ENCODE measurements at regions not wholly inside any gene's neighbourhood (a gene's known extent, or its start where the extent isn't known, plus 50 kb on each side); places are given as distances from the start of the nearest gene placed in this dataset.

GRCh38 chrX:9087271-9088040 is 53.5 kb upstream of the FAM9B start:
- Histone ChIP-seq H3K27me3 (replicated peaks in 1 of 2; ENCODE audit: control insufficient read depth in 2 of 2, extremely low read depth in 1 of 2, insufficient read depth in 2 of 2, low read length in 1 of 2) (no peaks in the 10 kb centered on the region), H3K4me3 (ENCODE audit: control insufficient read depth in 1 of 2, extremely low read depth in 1 of 2, low read length in 1 of 2) (no peak overlapping the region), H3K4me1 (ENCODE audit: control insufficient read depth in 1 of 2, extremely low read depth in 1 of 2, insufficient read depth in 2 of 2, low read length in 2 of 2) (peaks cover 0 to 3% of the 10 kb centered on the region in 2 experiments), H3K9me3 (no peaks in the 10 kb centered on the region), H3K36me3 (ENCODE audit: control insufficient read depth in 2 of 2, extremely low read depth in 1 of 2, insufficient read depth in 1 of 2, low read length in 1 of 2) (no peaks in the 10 kb centered on the region), H3K27ac (ENCODE audit: low read length) (no peak overlapping the region)
- no CpG with 5 or more reads among the region's 8 CpGs for WGBS (ENCODE audit: insufficient coverage)
- no peak overlapping the region for H3K4me3 Mint-ChIP-seq
- no peak overlapping the region for H3K27ac Mint-ChIP-seq
- H3K27me3 Mint-ChIP-seq, result peaks cover 4 to 6% of the 10 kb centered on the region in 2 donors
- DNase-seq, result no peak
- no peak for ATAC-seq (replicated peaks in 1 of 4)
- POLR2A ChIA-PET, result no interaction called here
- peaks cover 8 to 15% (median 10%) of the 10 kb centered on the region in 3 donors for H3K4me1 Mint-ChIP-seq
- H3K36me3 Mint-ChIP-seq, result no peaks in the 10 kb centered on the region
- peaks cover 0 to 4% (median 0%) of the 10 kb centered on the region in 3 donors for H3K9me3 Mint-ChIP-seq
- CTCF ChIA-PET, result interaction anchor here in 1 of 2 donors (0.6 kb wide), 1 partner anchor 843 kb away, joined by 4 read pairs; no protein-coding TSS in a partner anchor

- Histone ChIP-seq H3K4me1 (ENCODE audit: control insufficient read depth in 1 of 2, extremely low read depth in 1 of 2, insufficient read depth in 2 of 2, low read length in 2 of 2) (peaks cover 0 to 3% of the 10 kb centered on the region in 2 experiments), H3K4me3 (ENCODE audit: control insufficient read depth in 1 of 2, extremely low read depth in 1 of 2, low read length in 1 of 2) (no peak overlapping the region), H3K27ac (ENCODE audit: low read length) (no peak overlapping the region), H3K27me3 (replicated peaks in 1 of 2; ENCODE audit: control insufficient read depth in 2 of 2, extremely low read depth in 1 of 2, insufficient read depth in 2 of 2, low read length in 1 of 2) (no peaks in the 10 kb centered on the region), H3K9me3 (no peaks in the 10 kb centered on the region), H3K36me3 (ENCODE audit: control insufficient read depth in 2 of 2, extremely low read depth in 1 of 2, insufficient read depth in 1 of 2, low read length in 1 of 2) (no peaks in the 10 kb centered on the region)
- no peak overlapping the region for H3K27ac Mint-ChIP-seq
- peaks cover 4 to 6% of the 10 kb centered on the region in 2 donors for H3K27me3 Mint-ChIP-seq
- H3K36me3 Mint-ChIP-seq, result no peaks in the 10 kb centered on the region
- H3K9me3 Mint-ChIP-seq, result peaks cover 0 to 4% (median 0%) of the 10 kb centered on the region in 3 donors
- DNase-seq (no peak), ATAC-seq (replicated peaks in 1 of 4) (no peak)
- no CpG with 5 or more reads among the region's 2 CpGs for WGBS (ENCODE audit: insufficient coverage)
- ChIA-PET POLR2A (no interaction called here), CTCF (no interaction called here)
- H3K4me3 Mint-ChIP-seq, result no peak overlapping the region
- H3K4me1 Mint-ChIP-seq, result peaks cover 8 to 15% (median 10%) of the 10 kb centered on the region in 3 donors
These were observed 55.0 kb upstream of the FAM9B start for GRCh38 chrX:9088896-9089295.

GRCh38 chrX:9090766-9091165 is 56.8 kb upstream of the FAM9B start:
- Mint-ChIP-seq H3K36me3 (no peaks in the 10 kb centered on the region), H3K9me3 (peaks cover 0 to 9% (median 6%) of the 10 kb centered on the region in 3 donors), H3K27me3 (peaks cover 4 to 6% of the 10 kb centered on the region in 2 donors), H3K27ac (no peak overlapping the region), H3K4me3 (no peak overlapping the region), H3K4me1 (peaks cover 8 to 15% (median 10%) of the 10 kb centered on the region in 3 donors)
- H3K4me1 ChIP-seq (ENCODE audit: control insufficient read depth in 1 of 2, extremely low read depth in 1 of 2, insufficient read depth in 2 of 2, low read length in 2 of 2), result peaks cover 0 to 3% of the 10 kb centered on the region in 2 experiments
- ATAC-seq (replicated peaks in 1 of 4) (no peak), DNase-seq (no peak)
- H3K9me3 ChIP-seq, result no peaks in the 10 kb centered on the region
- H3K27ac ChIP-seq (ENCODE audit: low read length), result no peak overlapping the region
- WGBS (ENCODE audit: insufficient coverage), result no CpG with 5 or more reads among the region's 1 CpG
- ChIA-PET POLR2A (no interaction called here), CTCF (no interaction called here)
- H3K4me3 ChIP-seq (ENCODE audit: control insufficient read depth in 1 of 2, extremely low read depth in 1 of 2, low read length in 1 of 2), result no peak overlapping the region
- H3K27me3 ChIP-seq (replicated peaks in 1 of 2; ENCODE audit: control insufficient read depth in 2 of 2, extremely low read depth in 1 of 2, insufficient read depth in 2 of 2, low read length in 1 of 2), result no peaks in the 10 kb centered on the region
- H3K36me3 ChIP-seq (ENCODE audit: control insufficient read depth in 2 of 2, extremely low read depth in 1 of 2, insufficient read depth in 1 of 2, low read length in 1 of 2), result no peaks in the 10 kb centered on the region

- CTCF ChIA-PET, result no interaction called here
- POLR2A ChIA-PET, result no interaction called here
- H3K27ac ChIP-seq (ENCODE audit: low read length), result no peak overlapping the region
- WGBS (ENCODE audit: insufficient coverage), result no CpG with 5 or more reads among the region's 4 CpGs
- H3K4me3 Mint-ChIP-seq, result no peak overlapping the region
- DNase-seq, result peak in 1 of 35 experiments; percentile 4
- H3K27me3 ChIP-seq (replicated peaks in 1 of 2; ENCODE audit: control insufficient read depth in 2 of 2, extremely low read depth in 1 of 2, insufficient read depth in 2 of 2, low read length in 1 of 2), result no peaks in the 10 kb centered on the region
- peaks cover 0 to 3% of the 10 kb centered on the region in 2 experiments for H3K4me1 ChIP-seq (ENCODE audit: control insufficient read depth in 1 of 2, extremely low read depth in 1 of 2, insufficient read depth in 2 of 2, low read length in 2 of 2)
- H3K36me3 ChIP-seq (ENCODE audit: control insufficient read depth in 2 of 2, extremely low read depth in 1 of 2, insufficient read depth in 1 of 2, low read length in 1 of 2), result no peaks in the 10 kb centered on the region
- no peak overlapping the region for H3K27ac Mint-ChIP-seq
- peaks cover 0 to 9% (median 6%) of the 10 kb centered on the region in 3 donors for H3K9me3 Mint-ChIP-seq
- no peaks in the 10 kb centered on the region for H3K36me3 Mint-ChIP-seq
- H3K4me1 Mint-ChIP-seq, result peaks cover 8 to 15% (median 10%) of the 10 kb centered on the region in 3 donors
- H3K9me3 ChIP-seq, result no peaks in the 10 kb centered on the region
- peaks cover 4 to 6% of the 10 kb centered on the region in 2 donors for H3K27me3 Mint-ChIP-seq
- no peak overlapping the region for H3K4me3 ChIP-seq (ENCODE audit: control insufficient read depth in 1 of 2, extremely low read depth in 1 of 2, low read length in 1 of 2)
- no peak for ATAC-seq (replicated peaks in 1 of 4)
These were observed 57.3 kb upstream of the FAM9B start for GRCh38 chrX:9091258-9091657.

GRCh38 chrX:9102956-9103355 is 69.0 kb upstream of the FAM9B start:
- no CpG with 5 or more reads among the region's 4 CpGs for WGBS (ENCODE audit: insufficient coverage)
- no peaks in the 10 kb centered on the region for H3K9me3 ChIP-seq
- no peak for ATAC-seq (replicated peaks in 1 of 4)

GRCh38 chrX:9108054-9108453 is 74.1 kb upstream of the FAM9B start:
- Mint-ChIP-seq H3K27ac (no peak overlapping the region), H3K4me1 (no peaks in the 10 kb centered on the region), H3K27me3 (no peaks in the 10 kb centered on the region), H3K36me3 (no peaks in the 10 kb centered on the region), H3K4me3 (no peak overlapping the region), H3K9me3 (no peaks in the 10 kb centered on the region)
- H3K4me1 ChIP-seq (ENCODE audit: control insufficient read depth in 1 of 2, extremely low read depth in 1 of 2, insufficient read depth in 2 of 2, low read length in 2 of 2), result no peaks in the 10 kb centered on the region
- DNase-seq (no peak), ATAC-seq (replicated peaks in 1 of 4) (no peak)
- H3K9me3 ChIP-seq, result no peaks in the 10 kb centered on the region
- no peaks in the 10 kb centered on the region for H3K27me3 ChIP-seq (replicated peaks in 1 of 2; ENCODE audit: control insufficient read depth in 2 of 2, extremely low read depth in 1 of 2, insufficient read depth in 2 of 2, low read length in 1 of 2)
- POLR2A ChIA-PET, result no interaction called here
- no CpG with 5 or more reads among the region's 1 CpG for WGBS (ENCODE audit: insufficient coverage)
- no peak overlapping the region for H3K4me3 ChIP-seq (ENCODE audit: control insufficient read depth in 1 of 2, extremely low read depth in 1 of 2, low read length in 1 of 2)
- CTCF ChIA-PET, result no interaction called here
- no peaks in the 10 kb centered on the region for H3K36me3 ChIP-seq (ENCODE audit: control insufficient read depth in 2 of 2, extremely low read depth in 1 of 2, insufficient read depth in 1 of 2, low read length in 1 of 2)
- no peak overlapping the region for H3K27ac ChIP-seq (ENCODE audit: low read length)

More at GRCh38 chrX:9102956-9103355, 69.0 kb upstream of the FAM9B start:
- Mint-ChIP-seq H3K27ac (no peak overlapping the region), H3K4me3 (no peak overlapping the region), H3K36me3 (no peaks in the 10 kb centered on the region), H3K4me1 (no peaks in the 10 kb centered on the region), H3K9me3 (no peaks in the 10 kb centered on the region), H3K27me3 (peaks cover 0 to 6% of the 10 kb centered on the region in 2 donors)
- Histone ChIP-seq H3K27me3 (replicated peaks in 1 of 2; ENCODE audit: control insufficient read depth in 2 of 2, extremely low read depth in 1 of 2, insufficient read depth in 2 of 2, low read length in 1 of 2) (no peaks in the 10 kb centered on the region), H3K36me3 (ENCODE audit: control insufficient read depth in 2 of 2, extremely low read depth in 1 of 2, insufficient read depth in 1 of 2, low read length in 1 of 2) (no peaks in the 10 kb centered on the region), H3K27ac (ENCODE audit: low read length) (no peak overlapping the region), H3K4me1 (ENCODE audit: control insufficient read depth in 1 of 2, extremely low read depth in 1 of 2, insufficient read depth in 2 of 2, low read length in 2 of 2) (no peaks in the 10 kb centered on the region), H3K4me3 (ENCODE audit: control insufficient read depth in 1 of 2, extremely low read depth in 1 of 2, low read length in 1 of 2) (no peak overlapping the region)
- DNase-seq, result no peak
- ChIA-PET CTCF (no interaction called here), POLR2A (no interaction called here)
